IPS DF 6.9 (cell line): ENCODE measurements at regions not wholly inside any gene's neighbourhood (a gene's known extent, or its start where the extent isn't known, plus 50 kb on each side); places are given as distances from the start of the nearest gene placed in this dataset.
"Not testable (repeated sequence)": the region's sequence is repeated elsewhere in the genome, so short reads cannot be mapped to it uniquely, and the experiment has no call there.

ENCODE experiments used
- DNase-seq: peaks from one replicate; pipeline ENCODE4 v3.0.0-alpha.2; 2013; ENCODE audit warnings: low read depth, low spot score
- H3K27ac ChIP-seq: one replicate; pipeline ENCODE4 v1.5.1; 2013; ENCODE audit warnings: low read length, control low read depth
- H3K27me3 ChIP-seq: 2 replicates; pipeline ENCODE4 v1.6.1; 2013; ENCODE audit warnings: mild to moderate bottlenecking, low read length; ENCODE audit not compliant: control insufficient read depth, insufficient read depth
- H3K36me3 ChIP-seq: 2 replicates; pipeline ENCODE4 v1.6.1; 2013; ENCODE audit warnings: low read length; ENCODE audit not compliant: control insufficient read depth, insufficient read depth
- H3K4me1 ChIP-seq: 2 replicates; pipeline ENCODE4 v1.6.1; 2013; ENCODE audit warnings: low read length; ENCODE audit not compliant: control insufficient read depth, insufficient read depth
- H3K4me3 ChIP-seq: 2 replicates; pipeline ENCODE4 v1.5.1; 2013; ENCODE audit warnings: mild to moderate bottlenecking, low read length
- H3K9me3 ChIP-seq: 2 replicates; pipeline ENCODE4 v1.6.1; 2013; ENCODE audit warnings: low read length, inconsistent platforms; ENCODE audit not compliant: control insufficient read depth, insufficient read depth
- WGBS: extraction: QIAGEN DNeasy Blood & Tissue Kit; methylation state at CpG from one replicate; pipeline ENCODE4 v1.1.7; 2013; ENCODE audit warnings: mixed read lengths, missing lambda C conversion rate; ENCODE audit not compliant: insufficient read length, insufficient coverage; 5-methylcytosine and 5-hydroxymethylcytosine counted together

GRCh38 chr12:131192951-131193350 is 239.2 kb downstream of the ADGRD1 start:
- Histone ChIP-seq H3K9me3 (no peaks in the 10 kb centered on the region; the same call in 1 of the 2 replicates), H3K36me3 (no peaks in the 10 kb centered on the region), H3K4me1 (no peaks in the 10 kb centered on the region), H3K27me3 (no peaks in the 10 kb centered on the region), H3K4me3 (no peak overlapping the region), H3K27ac (no peak overlapping the region)
- WGBS: no CpG with 5 or more reads among the region's 7 CpGs
- DNase-seq: no peak

DNA sequence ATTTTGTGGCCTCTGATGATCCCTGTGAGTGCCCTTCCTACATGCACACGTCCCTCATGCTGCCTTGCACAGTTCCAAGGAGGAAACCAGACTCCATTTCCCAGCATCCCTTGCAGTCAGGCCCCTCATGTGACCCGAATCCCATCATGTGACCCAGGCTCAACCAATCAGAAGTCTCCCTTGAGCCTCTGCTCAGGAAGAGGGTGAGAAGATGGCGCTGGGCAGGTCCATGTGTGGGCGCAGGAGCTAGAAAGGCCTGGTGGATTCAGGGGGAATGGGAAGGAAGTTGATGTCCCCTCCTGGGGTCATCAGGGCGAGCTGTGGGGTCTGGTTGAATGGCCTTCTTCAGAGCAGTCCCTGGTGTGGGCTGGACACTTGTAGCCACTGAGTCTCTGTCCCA is 240.5 kb downstream of the ADGRD1 start:
- Histone ChIP-seq H3K4me1 (no peaks in the 10 kb centered on the region), H3K27me3 (no peaks in the 10 kb centered on the region), H3K27ac (no peak overlapping the region), H3K4me3 (no peak overlapping the region), H3K9me3 (no peaks in the 10 kb centered on the region; the same call in 1 of the 2 replicates), H3K36me3 (no peaks in the 10 kb centered on the region)
- no CpG with 5 or more reads among the region's 5 CpGs for WGBS
- DNase-seq: no peak

- H3K4me1 ChIP-seq: no peaks in the 10 kb centered on the region
- WGBS: no CpG with 5 or more reads among the region's 9 CpGs
- no peak for DNase-seq
- H3K9me3 ChIP-seq: no peaks in the 10 kb centered on the region; the same call in 1 of the 2 replicates
- no peaks in the 10 kb centered on the region for H3K36me3 ChIP-seq
- no peak overlapping the region for H3K27ac ChIP-seq
- no peak overlapping the region for H3K4me3 ChIP-seq
- no peaks in the 10 kb centered on the region for H3K27me3 ChIP-seq
These were observed 242.1 kb downstream of the ADGRD1 start for GRCh38 chr12:131195796-131196195.

GRCh38 chr12:131196220-131196619 is 242.5 kb downstream of the ADGRD1 start:
- WGBS: no CpG with 5 or more reads among the region's 4 CpGs
- Histone ChIP-seq H3K27ac (no peak overlapping the region), H3K4me3 (no peak overlapping the region), H3K36me3 (no peaks in the 10 kb centered on the region), H3K27me3 (no peaks in the 10 kb centered on the region), H3K9me3 (no peaks in the 10 kb centered on the region; the same call in 1 of the 2 replicates), H3K4me1 (no peaks in the 10 kb centered on the region)
- no peak for DNase-seq

DNA sequence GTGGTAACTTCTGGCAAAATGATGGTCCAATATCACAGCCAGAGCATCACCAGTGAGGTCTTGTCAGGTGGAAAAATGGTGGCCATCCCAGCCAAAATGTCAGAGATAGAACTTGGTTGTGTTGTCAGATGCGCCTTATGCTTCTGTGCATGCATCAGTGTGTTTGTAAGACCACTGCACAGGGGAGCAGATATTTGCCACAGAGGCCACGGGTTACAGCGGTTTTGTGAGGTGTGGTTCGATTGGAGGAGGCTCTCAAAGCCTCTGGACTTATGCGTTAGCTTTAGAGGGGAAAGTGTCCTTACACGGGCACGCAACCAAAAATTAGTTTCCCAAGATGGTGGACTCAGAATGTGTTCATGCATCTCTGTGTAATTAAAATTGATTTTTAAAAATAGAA is 243.8 kb downstream of the ADGRD1 start:
- Histone ChIP-seq H3K27me3 (no peaks in the 10 kb centered on the region), H3K4me3 (no peak overlapping the region), H3K9me3 (no peaks in the 10 kb centered on the region; the same call in 1 of the 2 replicates), H3K4me1 (no peaks in the 10 kb centered on the region), H3K36me3 (no peaks in the 10 kb centered on the region), H3K27ac (no peak overlapping the region)
- no peak for DNase-seq
- WGBS: no CpG with 5 or more reads among the region's 7 CpGs

GRCh38 chr12:131199221-131199620 is 245.5 kb downstream of the ADGRD1 start:
- WGBS: 98% methylated on average over 3 of the region's 3 CpGs
- Histone ChIP-seq H3K27ac (no peak overlapping the region), H3K36me3 (no peaks in the 10 kb centered on the region), H3K4me1 (no peaks in the 10 kb centered on the region), H3K9me3 (no peaks in the 10 kb centered on the region), H3K4me3 (no peak overlapping the region), H3K27me3 (no peaks in the 10 kb centered on the region)
- DNase-seq: no peak

GRCh38 chr12:131201912-131202311 is 248.2 kb downstream of the ADGRD1 start:
- no CpG with 5 or more reads among the region's 20 CpGs for WGBS
- not testable (repeated sequence) for H3K36me3 ChIP-seq, DNase-seq, H3K27ac ChIP-seq, H3K9me3 ChIP-seq, H3K27me3 ChIP-seq, H3K4me1 ChIP-seq, H3K4me3 ChIP-seq

DNA sequence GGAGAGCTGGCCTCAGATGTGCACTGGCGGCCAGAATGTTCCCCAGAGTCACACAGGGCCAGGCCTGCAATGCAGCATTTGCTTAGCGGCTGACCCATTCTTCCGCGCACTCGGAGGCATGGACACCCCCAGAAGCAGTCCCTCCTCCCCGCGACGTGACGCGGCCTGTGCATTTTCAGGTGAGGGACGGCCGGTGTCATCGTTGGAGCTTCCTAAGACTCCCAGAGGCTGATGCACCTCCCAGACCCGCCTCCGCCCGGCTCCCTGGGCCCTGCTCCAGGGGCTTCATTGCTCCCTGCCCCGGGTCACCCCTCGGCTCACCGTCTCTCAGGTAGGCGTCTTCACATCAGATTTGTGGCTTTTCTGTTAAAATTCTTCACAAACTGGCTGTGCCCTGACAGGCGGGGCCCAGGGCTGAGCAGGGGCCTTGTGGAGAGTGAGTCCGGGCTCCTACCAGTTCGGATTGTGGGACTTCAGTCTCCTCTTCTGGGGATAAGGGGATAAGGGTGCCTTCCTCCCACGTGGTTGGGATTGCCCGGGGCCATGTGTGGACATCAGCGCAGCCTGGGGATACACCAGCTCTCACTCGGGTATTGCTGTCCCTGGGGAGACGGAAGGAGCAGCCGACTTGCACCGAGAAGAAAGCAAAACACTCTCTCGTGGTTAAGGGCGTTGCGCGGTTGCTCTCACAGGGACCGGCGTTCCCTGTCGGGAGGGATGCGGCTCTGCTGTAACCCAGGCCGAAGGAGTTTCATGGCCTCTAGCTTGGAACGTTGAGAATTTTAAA is 249.1 kb downstream of the ADGRD1 start:
- Histone ChIP-seq H3K4me3 (no peak overlapping the region), H3K4me1 (no peaks in the 10 kb centered on the region), H3K27ac (no peak overlapping the region), H3K9me3 (no peaks in the 10 kb centered on the region), H3K27me3 (no peaks in the 10 kb centered on the region), H3K36me3 (no peaks in the 10 kb centered on the region; the same call in 1 of the 2 replicates)
- no CpG with 5 or more reads among the region's 40 CpGs for WGBS
- no peak for DNase-seq

DNA sequence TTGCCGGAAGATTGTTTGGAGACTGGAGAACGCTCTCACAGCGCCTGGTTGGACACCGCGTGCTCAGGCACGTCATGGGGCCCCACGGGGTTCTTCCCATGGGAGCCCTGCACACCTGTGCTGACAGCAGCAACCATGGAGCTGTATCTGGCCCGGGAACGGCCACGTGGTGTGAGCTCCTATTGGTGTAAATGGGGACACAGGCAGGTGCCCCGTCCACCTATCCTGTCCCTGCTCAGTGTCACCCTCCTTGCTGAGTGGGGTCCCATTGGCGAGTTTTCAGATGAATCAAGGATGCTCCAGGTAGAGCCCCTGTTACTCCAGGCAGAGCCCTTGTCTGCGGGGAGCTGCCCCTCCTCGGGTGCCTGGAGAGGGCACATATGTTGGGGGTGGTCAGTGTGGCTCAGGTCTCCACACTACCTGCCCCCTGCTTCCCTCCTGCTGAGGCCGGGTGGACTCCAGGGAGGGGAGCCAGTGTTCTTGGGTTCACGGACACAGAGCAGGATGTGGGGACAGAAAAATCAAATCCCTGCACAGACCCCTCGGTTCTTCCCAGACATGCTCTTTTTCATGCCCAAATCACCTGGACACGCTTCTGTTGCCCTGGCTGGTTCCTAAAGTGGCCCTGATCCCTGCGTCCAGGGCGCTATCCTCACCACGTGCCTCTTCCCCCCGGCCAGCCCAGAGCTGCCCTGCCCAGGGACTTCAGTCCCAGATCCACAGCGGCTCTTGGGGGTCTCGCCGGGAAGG is 250.1 kb downstream of the ADGRD1 start:
- Histone ChIP-seq H3K4me1 (no peaks in the 10 kb centered on the region), H3K27me3 (no peaks in the 10 kb centered on the region), H3K36me3 (no peaks in the 10 kb centered on the region; the same call in 1 of the 2 replicates), H3K4me3 (no peak overlapping the region), H3K9me3 (no peaks in the 10 kb centered on the region), H3K27ac (no peak overlapping the region)
- no peak for DNase-seq
- WGBS: no CpG with 5 or more reads among the region's 25 CpGs

DNA sequence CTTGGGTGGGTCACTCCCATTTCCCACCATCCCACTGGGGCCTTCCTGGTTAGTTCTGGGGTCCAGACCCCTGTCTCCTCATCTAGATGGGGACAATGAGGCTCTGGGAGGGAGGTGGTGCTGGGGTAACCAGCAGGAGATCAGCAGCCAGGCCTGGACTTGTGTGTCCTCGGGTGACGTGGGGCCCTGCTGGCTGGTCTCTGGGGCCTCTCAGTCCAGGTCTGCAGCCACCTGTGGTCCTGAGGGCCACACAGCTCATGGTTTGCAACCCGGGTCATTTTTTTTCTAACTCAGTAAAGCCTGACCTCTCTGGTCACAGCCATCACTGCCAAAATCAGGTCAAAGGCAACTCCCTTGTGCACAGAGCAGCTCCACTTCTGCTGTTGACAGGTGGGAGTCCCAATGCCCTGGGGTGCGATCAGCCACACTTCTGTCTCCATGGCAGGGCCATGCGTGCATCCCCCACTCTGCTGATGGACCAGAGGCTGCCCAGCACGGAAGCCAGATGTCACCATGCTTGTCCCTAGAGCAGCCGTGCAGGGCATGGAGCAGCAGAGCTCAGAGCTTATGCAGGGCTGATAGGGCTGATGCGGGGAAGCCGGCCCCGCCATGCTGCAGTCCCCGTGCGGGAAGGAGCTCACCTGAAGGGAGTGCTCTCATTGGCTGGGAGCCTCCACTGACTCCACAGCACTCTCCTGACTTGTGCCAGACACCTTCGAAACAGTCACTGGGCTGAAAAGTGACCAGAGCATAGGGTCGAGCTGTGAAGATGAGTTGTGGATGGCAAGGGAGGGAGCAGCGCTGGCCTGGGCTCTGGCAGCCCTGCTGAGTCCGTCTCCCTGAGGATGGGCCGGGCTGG is 250.9 kb downstream of the ADGRD1 start:
- Histone ChIP-seq H3K27me3 (no peaks in the 10 kb centered on the region), H3K36me3 (no peaks in the 10 kb centered on the region; the same call in 1 of the 2 replicates), H3K4me1 (no peaks in the 10 kb centered on the region), H3K27ac (no peak overlapping the region), H3K4me3 (no peak overlapping the region), H3K9me3 (no peaks in the 10 kb centered on the region)
- no CpG with 5 or more reads among the region's 17 CpGs for WGBS
- DNase-seq: no peak
